ENCODE measurements at regions not wholly inside any gene's neighbourhood (a gene's known extent, or its start where the extent isn't known, plus 50 kb on each side); places are given as distances from the start of the nearest gene placed in this dataset.

DNA sequence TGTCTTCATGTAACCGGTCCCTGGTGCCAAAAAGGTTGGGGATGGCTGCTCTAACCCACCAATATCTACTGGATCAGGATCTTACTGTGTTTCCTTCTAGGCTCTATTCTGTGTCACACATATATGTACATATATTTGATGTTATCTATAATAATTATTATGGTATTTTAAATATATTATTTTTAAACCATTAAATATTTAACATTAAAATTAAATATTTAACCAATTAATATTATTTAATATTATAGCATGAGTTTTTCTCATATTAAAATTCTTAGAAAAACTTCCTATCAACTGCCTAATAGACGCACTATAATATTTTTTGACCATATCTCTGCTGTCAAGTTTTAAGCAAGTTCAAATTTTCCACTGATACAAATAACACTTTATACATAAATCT lies 196.9 kb upstream of the PLET1 start:
- no peak for DNase-seq (ENCODE audit: low read depth, low spot score)
- H3K27ac ChIP-seq (ENCODE audit: low read length): no peak overlapping the region
- no peaks in the 10 kb centered on the region for H3K4me1 ChIP-seq (ENCODE audit: control insufficient read depth, insufficient read depth, low read length)
- no CpG with 5 or more reads among the region's 2 CpGs for WGBS (ENCODE audit: insufficient coverage, insufficient read length)
- H3K4me3 ChIP-seq (ENCODE audit: low read length): no peak overlapping the region
- H3K36me3 ChIP-seq (ENCODE audit: control insufficient read depth, insufficient read depth, low read length): no peaks in the 10 kb centered on the region
- H3K27me3 ChIP-seq (ENCODE audit: control insufficient read depth, insufficient read depth, low read length): no peaks in the 10 kb centered on the region
- no peaks in the 10 kb centered on the region for H3K9me3 ChIP-seq (ENCODE audit: control insufficient read depth, insufficient read depth, low read length)

- Histone ChIP-seq H3K36me3 (ENCODE audit: control insufficient read depth, insufficient read depth, low read length) (no peaks in the 10 kb centered on the region), H3K9me3 (ENCODE audit: control insufficient read depth, insufficient read depth, low read length) (no peaks in the 10 kb centered on the region), H3K27ac (ENCODE audit: low read length) (no peak overlapping the region), H3K27me3 (ENCODE audit: control insufficient read depth, insufficient read depth, low read length) (no peaks in the 10 kb centered on the region), H3K4me1 (ENCODE audit: control insufficient read depth, insufficient read depth, low read length) (no peaks in the 10 kb centered on the region), H3K4me3 (ENCODE audit: low read length) (no peak overlapping the region)
- no CpG with 5 or more reads among the region's 4 CpGs for WGBS (ENCODE audit: insufficient coverage, insufficient read length)
- DNase-seq (ENCODE audit: low read depth, low spot score): no peak
Measured at GRCh38 chr11:112459001-112459400, 198.3 kb upstream of the PLET1 start.

DNA sequence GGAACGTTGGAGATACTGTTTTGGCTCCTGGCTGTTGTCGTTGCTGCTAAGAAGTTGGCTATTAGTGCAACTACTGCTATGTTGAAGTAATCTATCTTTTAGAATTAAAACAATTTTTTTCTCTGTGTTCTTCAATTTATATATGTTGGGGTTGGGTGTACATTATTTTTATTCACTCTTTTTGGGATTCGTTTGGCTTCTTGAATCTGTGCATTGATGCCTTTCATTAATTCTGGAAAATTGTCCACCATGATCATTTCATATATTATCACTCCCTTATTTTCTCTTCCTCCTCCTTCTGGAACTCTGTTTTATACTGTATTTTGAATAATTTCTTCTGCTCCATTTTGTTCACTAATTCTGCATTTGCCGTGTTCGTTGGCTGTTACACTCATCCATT lies 199.5 kb upstream of the PLET1 start:
- Histone ChIP-seq H3K27me3 (ENCODE audit: control insufficient read depth, insufficient read depth, low read length) (no peaks in the 10 kb centered on the region), H3K36me3 (ENCODE audit: control insufficient read depth, insufficient read depth, low read length) (no peaks in the 10 kb centered on the region), H3K4me3 (ENCODE audit: low read length) (no peak overlapping the region), H3K9me3 (ENCODE audit: control insufficient read depth, insufficient read depth, low read length) (no peaks in the 10 kb centered on the region), H3K27ac (ENCODE audit: low read length) (no peak overlapping the region), H3K4me1 (ENCODE audit: control insufficient read depth, insufficient read depth, low read length) (no peaks in the 10 kb centered on the region)
- DNase-seq (ENCODE audit: low read depth, low spot score): no peak
- WGBS (ENCODE audit: insufficient coverage, insufficient read length): no CpG with 5 or more reads among the region's 5 CpGs

- no peak for DNase-seq (ENCODE audit: low read depth, low spot score)
- no peaks in the 10 kb centered on the region for H3K36me3 ChIP-seq (ENCODE audit: control insufficient read depth, insufficient read depth, low read length)
- H3K9me3 ChIP-seq (ENCODE audit: control insufficient read depth, insufficient read depth, low read length): no peaks in the 10 kb centered on the region
- WGBS (ENCODE audit: insufficient coverage, insufficient read length): no CpG with 5 or more reads among the region's 1 CpG
- H3K4me3 ChIP-seq (ENCODE audit: low read length): no peak overlapping the region
- no peaks in the 10 kb centered on the region for H3K27me3 ChIP-seq (ENCODE audit: control insufficient read depth, insufficient read depth, low read length)
- H3K27ac ChIP-seq (ENCODE audit: low read length): no peak overlapping the region
- no peaks in the 10 kb centered on the region for H3K4me1 ChIP-seq (ENCODE audit: control insufficient read depth, insufficient read depth, low read length)
Measured at GRCh38 chr11:112464949-112465348, 204.3 kb upstream of the PLET1 start.

DNA sequence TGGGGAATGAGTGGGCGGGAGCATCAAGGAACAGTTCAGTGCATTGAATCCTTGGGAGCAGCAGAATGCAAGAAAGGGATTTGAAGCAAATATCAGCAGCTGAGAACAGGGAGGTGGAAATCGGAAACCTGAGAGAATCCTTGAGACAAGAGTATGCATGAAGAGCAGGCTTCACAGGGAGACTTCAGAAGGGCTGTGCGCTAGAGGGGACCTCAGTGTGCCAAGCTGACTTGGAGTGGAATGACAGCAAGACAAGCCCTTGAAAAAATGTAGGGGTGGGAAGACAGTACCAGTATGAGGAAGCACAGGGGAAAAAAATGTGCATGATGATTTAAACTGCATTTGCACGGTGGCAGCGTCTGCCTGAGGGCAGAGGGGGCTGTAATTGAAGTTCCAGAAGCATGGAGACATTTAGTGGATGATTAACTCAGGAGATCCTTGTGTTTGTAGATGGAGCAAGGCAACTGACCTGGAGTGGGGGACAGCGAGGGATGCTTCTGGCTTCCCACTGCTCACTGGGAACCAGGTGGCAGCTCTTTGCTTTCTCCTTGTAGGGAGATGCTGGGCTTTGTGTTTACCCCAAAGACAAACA lies 204.9 kb upstream of the PLET1 start:
- no peaks in the 10 kb centered on the region for H3K9me3 ChIP-seq (ENCODE audit: control insufficient read depth, insufficient read depth, low read length)
- no peak overlapping the region for H3K4me3 ChIP-seq (ENCODE audit: low read length)
- WGBS (ENCODE audit: insufficient coverage, insufficient read length): no CpG with 5 or more reads among the region's 6 CpGs
- no peak for DNase-seq (ENCODE audit: low read depth, low spot score)
- H3K36me3 ChIP-seq (ENCODE audit: control insufficient read depth, insufficient read depth, low read length): no peaks in the 10 kb centered on the region
- no peaks in the 10 kb centered on the region for H3K27me3 ChIP-seq (ENCODE audit: control insufficient read depth, insufficient read depth, low read length)
- H3K27ac ChIP-seq (ENCODE audit: low read length): no peak overlapping the region
- H3K4me1 ChIP-seq (ENCODE audit: control insufficient read depth, insufficient read depth, low read length): no peaks in the 10 kb centered on the region

- H3K27me3 ChIP-seq (ENCODE audit: control insufficient read depth, insufficient read depth, low read length): no peaks in the 10 kb centered on the region
- no peaks in the 10 kb centered on the region for H3K9me3 ChIP-seq (ENCODE audit: control insufficient read depth, insufficient read depth, low read length)
- WGBS (ENCODE audit: insufficient coverage, insufficient read length): no CpG with 5 or more reads among the region's 3 CpGs
- H3K4me1 ChIP-seq (ENCODE audit: control insufficient read depth, insufficient read depth, low read length): no peaks in the 10 kb centered on the region
- DNase-seq (ENCODE audit: low read depth, low spot score): no peak
- H3K4me3 ChIP-seq (ENCODE audit: low read length): no peak overlapping the region
- H3K27ac ChIP-seq (ENCODE audit: low read length): no peak overlapping the region
- no peaks in the 10 kb centered on the region for H3K36me3 ChIP-seq (ENCODE audit: control insufficient read depth, insufficient read depth, low read length)
Measured at GRCh38 chr11:112467721-112468120, 207.1 kb upstream of the PLET1 start.

- Histone ChIP-seq H3K36me3 (ENCODE audit: control insufficient read depth, insufficient read depth, low read length) (no peaks in the 10 kb centered on the region), H3K4me3 (ENCODE audit: low read length) (no peak overlapping the region), H3K4me1 (ENCODE audit: control insufficient read depth, insufficient read depth, low read length) (no peaks in the 10 kb centered on the region), H3K27ac (ENCODE audit: low read length) (no peak overlapping the region), H3K9me3 (ENCODE audit: control insufficient read depth, insufficient read depth, low read length) (no peaks in the 10 kb centered on the region), H3K27me3 (ENCODE audit: control insufficient read depth, insufficient read depth, low read length) (no peaks in the 10 kb centered on the region)
- DNase-seq (ENCODE audit: low read depth, low spot score): no peak
- WGBS (ENCODE audit: insufficient coverage, insufficient read length): no CpG with 5 or more reads among the region's 4 CpGs
Measured at GRCh38 chr11:112469376-112469775, 208.7 kb upstream of the PLET1 start.

DNA sequence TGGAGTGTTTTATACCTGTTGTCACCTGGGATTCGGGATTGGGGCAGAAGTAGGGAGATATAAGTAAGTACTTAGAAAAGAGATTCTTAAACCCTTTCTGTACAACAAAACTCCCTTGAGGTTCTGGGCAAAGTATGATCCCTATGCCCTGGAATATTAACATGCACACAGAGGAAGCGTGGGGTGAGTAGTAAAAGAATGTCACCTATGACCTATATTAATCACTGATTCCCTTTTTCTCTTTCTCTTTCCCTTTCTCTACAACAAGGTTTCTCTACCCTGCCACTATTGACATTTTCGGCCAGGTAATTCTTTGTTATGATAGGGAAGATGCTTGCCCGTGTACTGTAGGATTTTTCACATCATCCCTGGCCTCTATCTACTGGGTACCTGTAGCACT lies 209.7 kb upstream of the PLET1 start:
- no peaks in the 10 kb centered on the region for H3K4me1 ChIP-seq (ENCODE audit: control insufficient read depth, insufficient read depth, low read length)
- H3K36me3 ChIP-seq (ENCODE audit: control insufficient read depth, insufficient read depth, low read length): no peaks in the 10 kb centered on the region
- H3K27ac ChIP-seq (ENCODE audit: low read length): no peak overlapping the region
- H3K4me3 ChIP-seq (ENCODE audit: low read length): no peak overlapping the region
- no peak for DNase-seq (ENCODE audit: low read depth, low spot score)
- H3K9me3 ChIP-seq (ENCODE audit: control insufficient read depth, insufficient read depth, low read length): no peaks in the 10 kb centered on the region
- H3K27me3 ChIP-seq (ENCODE audit: control insufficient read depth, insufficient read depth, low read length): no peaks in the 10 kb centered on the region
- no CpG with 5 or more reads among the region's 4 CpGs for WGBS (ENCODE audit: insufficient coverage, insufficient read length)

DNA sequence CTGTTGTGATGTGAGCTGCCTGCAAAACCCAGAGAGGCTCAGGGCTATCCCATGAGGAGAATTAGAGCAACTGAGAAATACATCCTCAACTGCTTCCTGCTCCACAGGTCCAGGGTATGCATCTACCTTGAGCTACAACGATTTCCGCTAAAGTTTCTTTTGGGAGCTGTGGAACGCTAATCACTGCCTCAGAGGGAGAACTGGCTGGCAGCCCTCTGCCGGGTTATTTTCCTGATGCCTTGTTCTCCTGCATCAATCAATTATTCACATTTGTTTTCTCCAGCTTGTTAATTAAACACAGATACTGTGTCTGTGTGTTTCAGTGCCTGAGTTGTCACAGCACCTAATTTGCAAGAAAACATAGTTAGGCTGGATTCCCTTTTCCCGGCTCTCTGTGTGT lies 211.1 kb upstream of the PLET1 start:
- no CpG with 5 or more reads among the region's 5 CpGs for WGBS (ENCODE audit: insufficient coverage, insufficient read length)
- Histone ChIP-seq H3K27me3 (ENCODE audit: control insufficient read depth, insufficient read depth, low read length) (no peaks in the 10 kb centered on the region), H3K36me3 (ENCODE audit: control insufficient read depth, insufficient read depth, low read length) (no peaks in the 10 kb centered on the region), H3K4me3 (ENCODE audit: low read length) (no peak overlapping the region), H3K4me1 (ENCODE audit: control insufficient read depth, insufficient read depth, low read length) (no peaks in the 10 kb centered on the region), H3K27ac (ENCODE audit: low read length) (no peak overlapping the region), H3K9me3 (ENCODE audit: control insufficient read depth, insufficient read depth, low read length) (no peaks in the 10 kb centered on the region)
- DNase-seq (ENCODE audit: low read depth, low spot score): no peak

DNA sequence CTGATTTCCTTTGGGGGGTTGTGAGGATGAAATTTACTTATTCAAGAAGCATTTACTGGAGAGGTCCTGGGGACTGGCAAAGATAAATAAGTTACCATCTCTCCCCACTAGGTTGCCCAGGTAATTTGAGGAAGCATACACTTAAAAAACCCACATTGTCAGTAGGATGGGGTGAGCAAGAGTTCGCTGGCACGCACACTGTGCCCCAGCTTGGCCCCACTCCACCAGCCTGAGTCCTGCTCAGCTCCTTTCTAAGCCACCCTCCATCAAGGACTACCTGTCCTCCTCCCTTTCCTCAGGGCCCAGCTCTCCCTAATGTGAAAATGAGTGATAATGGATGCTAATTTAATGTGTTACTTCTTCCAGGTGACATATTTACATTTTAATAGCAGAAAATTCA lies 216.5 kb upstream of the PLET1 start:
- no peaks in the 10 kb centered on the region for H3K27me3 ChIP-seq (ENCODE audit: control insufficient read depth, insufficient read depth, low read length)
- H3K4me1 ChIP-seq (ENCODE audit: control insufficient read depth, insufficient read depth, low read length): peaks cover 1% of the 10 kb centered on the region; the same call in 1 of the 2 replicates
- no peaks in the 10 kb centered on the region for H3K9me3 ChIP-seq (ENCODE audit: control insufficient read depth, insufficient read depth, low read length)
- no CpG with 5 or more reads among the region's 2 CpGs for WGBS (ENCODE audit: insufficient coverage, insufficient read length)
- no peak overlapping the region for H3K4me3 ChIP-seq (ENCODE audit: low read length)
- no peaks in the 10 kb centered on the region for H3K36me3 ChIP-seq (ENCODE audit: control insufficient read depth, insufficient read depth, low read length)
- H3K27ac ChIP-seq (ENCODE audit: low read length): no peak overlapping the region
- no peak for DNase-seq (ENCODE audit: low read depth, low spot score)

DNA sequence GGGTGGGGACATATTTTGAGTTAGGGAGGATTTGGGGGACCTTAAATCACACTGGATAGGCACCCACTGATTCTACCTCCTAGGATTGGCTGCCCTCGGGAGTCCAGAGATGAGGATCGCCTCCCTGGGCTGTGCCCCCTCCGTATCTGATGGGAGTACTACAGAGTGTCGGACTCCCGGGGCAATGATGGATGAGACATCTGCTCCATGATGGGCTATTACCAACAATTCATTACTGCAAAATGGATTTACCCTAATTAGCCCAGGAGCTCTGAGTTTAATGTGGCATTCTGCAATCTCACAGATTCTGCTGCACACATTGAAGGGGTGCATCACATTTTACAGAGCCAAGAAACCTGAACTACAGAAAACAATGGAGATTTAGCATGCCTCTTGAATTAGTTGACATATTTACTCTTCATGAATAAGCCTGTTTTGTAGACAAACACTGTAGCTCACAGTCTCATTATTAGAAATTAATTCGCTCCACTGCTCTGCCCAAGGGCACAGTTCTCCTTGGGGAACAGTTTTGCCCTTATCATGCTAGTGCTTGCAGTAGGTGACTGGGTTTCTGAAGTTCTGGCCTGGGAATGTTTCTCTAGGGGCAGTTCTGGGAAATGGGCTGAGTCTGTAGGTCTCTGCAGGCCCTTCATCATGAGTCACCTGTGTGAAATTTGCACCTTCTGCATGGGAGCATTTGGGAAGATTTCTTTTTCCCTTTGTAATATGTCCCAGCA lies 217.1 kb upstream of the PLET1 start:
- H3K4me3 ChIP-seq (ENCODE audit: low read length): no peak overlapping the region
- H3K27ac ChIP-seq (ENCODE audit: low read length): no peak overlapping the region
- no CpG with 5 or more reads among the region's 6 CpGs for WGBS (ENCODE audit: insufficient coverage, insufficient read length)
- no peaks in the 10 kb centered on the region for H3K36me3 ChIP-seq (ENCODE audit: control insufficient read depth, insufficient read depth, low read length)
- H3K9me3 ChIP-seq (ENCODE audit: control insufficient read depth, insufficient read depth, low read length): no peaks in the 10 kb centered on the region
- peaks cover 1% of the 10 kb centered on the region; the same call in 1 of the 2 replicates for H3K4me1 ChIP-seq (ENCODE audit: control insufficient read depth, insufficient read depth, low read length)
- H3K27me3 ChIP-seq (ENCODE audit: control insufficient read depth, insufficient read depth, low read length): no peaks in the 10 kb centered on the region
- DNase-seq (ENCODE audit: low read depth, low spot score): no peak

Data from iPS DF 6.9 (cell line).